Right ventricle myocardium superior (tissue), 1 donor: ENCODE measurements at regions not wholly inside any gene's neighbourhood (a gene's known extent, or its start where the extent isn't known, plus 50 kb on each side); places are given as distances from the start of the nearest gene placed in this dataset.
"Not testable (repeated sequence)": the region's sequence is repeated elsewhere in the genome, so short reads cannot be mapped to it uniquely, and the experiment has no call there.

Experiments
- ATAC-seq: fragments of 200-7000 bp; cut with Tn5 transposase; one replicate; pipeline ENCODE4 v1.9.1; 2020; ENCODE audit warnings: mild to moderate bottlenecking; ENCODE audit not compliant: poor library complexity
- DNase-seq: peaks from one replicate; pipeline ENCODE4 v3.0.0-alpha.2; 2020
- intact Hi-C: fragments of 100-400 bp; cut with DNase I; formaldehyde crosslinking; loops from one replicate; pipeline ENCODE4 v1.11.2; 2022
- donor health status: DM: no; HTN: yes; CAD: no; lungs with severe emphysema.

GRCh38 chr21:19350286-19350685 is 946.7 kb upstream of the TMPRSS15 start:
- no peak for ATAC-seq
- intact Hi-C loops: no loop called here
- DNase-seq: no peak

GRCh38 chr21:19353256-19353655 is 949.7 kb upstream of the TMPRSS15 start:
- DNase-seq (no peak), ATAC-seq (no peak)
- intact Hi-C loops: no loop called here

- intact Hi-C loops: no loop called here
- ATAC-seq (no peak), DNase-seq (no peak)
Observed at GRCh38 chr21:19368944-19369343, 965.4 kb upstream of the TMPRSS15 start.

- intact Hi-C loops: no loop called here
- ATAC-seq (no peak), DNase-seq (no peak)
Observed at GRCh38 chr21:19392390-19392789, 988.8 kb upstream of the TMPRSS15 start.

- intact Hi-C loops: no loop called here
- ATAC-seq (no peak), DNase-seq (no peak)
Observed at GRCh38 chr21:19400223-19400770, 996.7 kb upstream of the TMPRSS15 start.

GRCh38 chr21:19402870-19403269 is 999.3 kb upstream of the TMPRSS15 start:
- no peak for DNase-seq
- ATAC-seq: no peak
- intact Hi-C loops: no loop called here

- no peak for ATAC-seq
- DNase-seq: no peak
- intact Hi-C loops: no loop called here
Observed at GRCh38 chr21:19405326-19405725, 1001.7 kb upstream of the TMPRSS15 start.

- intact Hi-C loops: no loop called here
- ATAC-seq (no peak), DNase-seq (no peak)
Observed at GRCh38 chr21:19420565-19420964, 1017.0 kb upstream of the TMPRSS15 start.

- DNase-seq: no peak
- intact Hi-C loops: no loop called here
- ATAC-seq: no peak
Observed at GRCh38 chr21:19433623-19434022, 1030.0 kb upstream of the TMPRSS15 start.

- no peak for DNase-seq
- no peak for ATAC-seq
- intact Hi-C loops: no loop called here
Observed at GRCh38 chr21:19440792-19441655, 1037.4 kb upstream of the TMPRSS15 start.

- ATAC-seq (no peak), DNase-seq (no peak)
- intact Hi-C loops: no loop called here
Observed at GRCh38 chr21:19458295-19458694, 1054.7 kb upstream of the TMPRSS15 start.

- no peak for DNase-seq
- intact Hi-C loops: no loop called here
- ATAC-seq: no peak
Observed at GRCh38 chr21:19461481-19462205, 1058.1 kb upstream of the TMPRSS15 start.

- DNase-seq (no peak), ATAC-seq (no peak)
- intact Hi-C loops: no loop called here
Observed at GRCh38 chr21:19463966-19464365, 1060.4 kb upstream of the TMPRSS15 start.

GRCh38 chr21:19468991-19469715 is 1065.6 kb upstream of the TMPRSS15 start:
- no peak for ATAC-seq
- no peak for DNase-seq
- intact Hi-C loops: no loop called here

GRCh38 chr21:19475525-19475924 is 1071.9 kb upstream of the TMPRSS15 start:
- intact Hi-C loops: no loop called here
- DNase-seq (no peak), ATAC-seq (no peak)

GRCh38 chr21:19489930-19490329 is 1086.3 kb upstream of the TMPRSS15 start:
- ATAC-seq: no peak

GRCh38 chr21:19490481-19490880 is 1086.9 kb upstream of the TMPRSS15 start:
- intact Hi-C loops: no loop called here
- no peak for DNase-seq
- no peak for ATAC-seq

More at GRCh38 chr21:19489930-19490329, 1086.3 kb upstream of the TMPRSS15 start:
- DNase-seq: no peak
- intact Hi-C loops: no loop called here

- intact Hi-C loops, DNase-seq, ATAC-seq: not testable (repeated sequence)
Observed at GRCh38 chr21:19493437-19494241, 1090.1 kb upstream of the TMPRSS15 start.
